ENCODE measurements at regions not wholly inside any gene's neighbourhood (a gene's known extent, or its start where the extent isn't known, plus 50 kb on each side); places are given as distances from the start of the nearest gene placed in this dataset.
"Not testable (repeated sequence)": the region's sequence is repeated elsewhere in the genome, so short reads cannot be mapped to it uniquely, and the experiment has no call there.

- DNase-seq, result no peak
- Histone ChIP-seq H3K36me3 (replicated peaks) (no peaks in the 10 kb centered on the region), H3K27ac (no peak overlapping the region), H3K4me3 (ENCODE audit: low read depth, low read length) (no peak overlapping the region), H3K27me3 (replicated peaks) (no peaks in the 10 kb centered on the region)
- in situ Hi-C loops (cut with HindIII; ENCODE audit: low pct_ligation_motif_present, low sequenced_read_pairs), result no loop called here
- TF ChIP-seq CTCF (IDR thresholded peaks at IDR 0.05; ENCODE audit: low read depth, low read length, missing control alignments), result no peak
These were observed 298.0 kb upstream of the CTNNB1 start for GRCh38 chr3:40901298-40901697.

- Histone ChIP-seq H3K27me3 (replicated peaks) (no peaks in the 10 kb centered on the region), H3K4me3 (ENCODE audit: low read depth, low read length) (no peak overlapping the region), H3K36me3 (replicated peaks) (no peaks in the 10 kb centered on the region), H3K27ac (no peak overlapping the region)
- no peak for TF ChIP-seq CTCF (IDR thresholded peaks at IDR 0.05; ENCODE audit: low read depth, low read length, missing control alignments)
- in situ Hi-C loops (cut with HindIII; ENCODE audit: low pct_ligation_motif_present, low sequenced_read_pairs), result no loop called here
- no peak for DNase-seq
These were observed 297.5 kb upstream of the CTNNB1 start for GRCh38 chr3:40901796-40902195.

- H3K4me3 ChIP-seq (ENCODE audit: low read depth, low read length); H3K36me3 ChIP-seq (replicated peaks); H3K27me3 ChIP-seq (replicated peaks); in situ Hi-C loops (cut with HindIII; ENCODE audit: low pct_ligation_motif_present, low sequenced_read_pairs); H3K27ac ChIP-seq; DNase-seq: not testable (repeated sequence)
These were observed 291.3 kb upstream of the CTNNB1 start for GRCh38 chr3:40907907-40908465.

GRCh38 chr3:40908612-40909011 is 290.7 kb upstream of the CTNNB1 start:
- no peak for DNase-seq
- no peak overlapping the region for H3K27ac ChIP-seq
- no peaks in the 10 kb centered on the region for H3K27me3 ChIP-seq (replicated peaks)
- H3K4me3 ChIP-seq (ENCODE audit: low read depth, low read length), result no peak overlapping the region
- H3K36me3 ChIP-seq (replicated peaks), result no peaks in the 10 kb centered on the region
- in situ Hi-C loops (cut with HindIII; ENCODE audit: low pct_ligation_motif_present, low sequenced_read_pairs), result no loop called here
- TF ChIP-seq CTCF (IDR thresholded peaks at IDR 0.05; ENCODE audit: low read depth, low read length, missing control alignments), result no peak

GRCh38 chr3:40911264-40911663 is 288.0 kb upstream of the CTNNB1 start:
- in situ Hi-C loops (cut with HindIII; ENCODE audit: low pct_ligation_motif_present, low sequenced_read_pairs), result no loop called here
- no peak for DNase-seq
- Histone ChIP-seq H3K36me3 (replicated peaks) (no peaks in the 10 kb centered on the region), H3K27me3 (replicated peaks) (no peaks in the 10 kb centered on the region), H3K27ac (no peak overlapping the region), H3K4me3 (ENCODE audit: low read depth, low read length) (no peak overlapping the region)
- no peak for TF ChIP-seq CTCF (IDR thresholded peaks at IDR 0.05; ENCODE audit: low read depth, low read length, missing control alignments)

GRCh38 chr3:40911928-40912327 is 287.4 kb upstream of the CTNNB1 start:
- in situ Hi-C loops (cut with HindIII; ENCODE audit: low pct_ligation_motif_present, low sequenced_read_pairs), result no loop called here
- Histone ChIP-seq H3K36me3 (replicated peaks) (no peaks in the 10 kb centered on the region), H3K27ac (no peak overlapping the region), H3K4me3 (ENCODE audit: low read depth, low read length) (no peak overlapping the region), H3K27me3 (replicated peaks) (no peaks in the 10 kb centered on the region)
- no peak for DNase-seq
- TF ChIP-seq CTCF (IDR thresholded peaks at IDR 0.05; ENCODE audit: low read depth, low read length, missing control alignments), result no peak
